ENCODE measurements at regions not wholly inside any gene's neighbourhood (a gene's known extent, or its start where the extent isn't known, plus 50 kb on each side); places are given as distances from the start of the nearest gene placed in this dataset.
"Not testable (repeated sequence)": the region's sequence is repeated elsewhere in the genome, so short reads cannot be mapped to it uniquely, and the experiment has no call there.

GRCh38 chr5:54870271-54870670 is 115.1 kb downstream of the ESM1 start:
- no peak for TF ChIP-seq CTCF (IDR thresholded peaks at IDR 0.05 in 4 of 5, conservative IDR thresholded peaks at IDR 0.05 in 1 of 5)
- no peak for TF ChIP-seq POLR2A (IDR thresholded peaks at IDR 0.05)
- in situ Hi-C loops (cut with MboI; ENCODE audit: low sequenced_read_pairs in 4 of 4), result loop anchor here in 2 of 4 donors (25.0 kb wide), 2 partner anchors 608 to 633 kb away; no protein-coding TSS in a partner anchor
- no peaks in the 10 kb centered on the region for H3K36me3 ChIP-seq
- H3K27ac ChIP-seq, result no peak overlapping the region
- no peaks in the 10 kb centered on the region for H3K9me3 ChIP-seq
- H3K4me3 ChIP-seq, result no peak overlapping the region
- DNase-seq (no peak), ATAC-seq (no peak)
- H3K27me3 ChIP-seq, result no peaks in the 10 kb centered on the region
- peaks cover 0 to 7% of the 10 kb centered on the region in 2 donors for H3K4me1 ChIP-seq
- intact Hi-C loops (cut with DNase I; ENCODE audit: low total_unique reads), result no loop called here

- Histone ChIP-seq H3K36me3 (no peaks in the 10 kb centered on the region), H3K27me3 (no peaks in the 10 kb centered on the region), H3K4me1 (peaks cover 0 to 3% of the 10 kb centered on the region in 2 donors), H3K9me3 (no peaks in the 10 kb centered on the region), H3K27ac (no peak overlapping the region), H3K4me3 (no peak overlapping the region)
- in situ Hi-C loops (cut with MboI; ENCODE audit: low sequenced_read_pairs in 4 of 4) (loop anchor here in 2 of 4 donors (25.0 kb wide), 2 partner anchors 607 to 632 kb away; no protein-coding TSS in a partner anchor), intact Hi-C loops (cut with DNase I; ENCODE audit: low total_unique reads) (loop anchor here (10.0 kb wide), 1 partner anchor 625 kb away; no protein-coding TSS in a partner anchor)
- ATAC-seq, result no peak
- no peak for TF ChIP-seq POLR2A (IDR thresholded peaks at IDR 0.05)
- DNase-seq, result no peak
Measured at GRCh38 chr5:54869691-54870090, 115.7 kb downstream of the ESM1 start.

- Histone ChIP-seq H3K4me3 (no peak overlapping the region), H3K4me1 (no peaks in the 10 kb centered on the region), H3K9me3 (no peaks in the 10 kb centered on the region), H3K27me3 (no peaks in the 10 kb centered on the region), H3K36me3 (no peaks in the 10 kb centered on the region), H3K27ac (no peak overlapping the region)
- DNase-seq, result no peak
- intact Hi-C loops (cut with DNase I; ENCODE audit: low total_unique reads) (loop anchor here (10.0 kb wide), 1 partner anchor 624 kb away; no protein-coding TSS in a partner anchor), in situ Hi-C loops (cut with MboI; ENCODE audit: low sequenced_read_pairs in 4 of 4) (loop anchor here in 2 of 4 donors (25.0 kb wide), 2 partner anchors 606 to 631 kb away; no protein-coding TSS in a partner anchor)
- ATAC-seq, result no peak
- TF ChIP-seq POLR2A (IDR thresholded peaks at IDR 0.05) (no peak), CTCF (IDR thresholded peaks at IDR 0.05 in 4 of 5, conservative IDR thresholded peaks at IDR 0.05 in 1 of 5) (no peak)
Measured at GRCh38 chr5:54868511-54869483, 116.6 kb downstream of the ESM1 start.

DNA sequence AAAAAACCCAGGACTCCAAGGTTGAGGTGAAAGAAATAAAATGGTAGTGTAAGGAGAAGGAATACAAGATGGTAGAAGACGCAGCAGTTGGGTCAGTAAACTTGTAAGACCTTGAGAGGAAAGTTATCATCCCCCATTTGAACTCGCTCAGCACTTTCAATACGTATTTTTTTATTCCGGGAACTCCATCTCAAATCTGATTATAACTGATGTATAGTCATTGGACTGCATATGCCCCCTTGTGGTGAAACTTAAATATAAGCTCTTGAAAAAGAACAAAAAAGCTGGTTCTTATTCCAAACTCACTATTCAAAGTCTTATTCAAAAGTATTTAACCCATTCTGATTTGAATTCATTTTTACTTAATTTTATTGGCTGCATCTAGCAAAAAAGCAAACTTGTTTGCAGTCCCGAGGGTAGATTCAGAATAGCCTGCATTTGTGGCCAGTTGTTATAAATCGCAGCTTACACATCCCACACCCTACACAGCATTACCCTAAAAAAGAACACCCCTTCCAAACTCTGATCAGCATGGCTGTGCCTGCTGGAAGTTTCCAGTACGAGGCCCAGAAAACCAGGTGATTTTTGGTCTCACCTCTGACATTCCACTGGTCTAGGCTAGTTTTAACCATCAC is 118.0 kb downstream of the ESM1 start:
- DNase-seq (no peak), ATAC-seq (peak; percentile 61 to 62)
- TF ChIP-seq CTCF (IDR thresholded peaks at IDR 0.05 in 4 of 5, conservative IDR thresholded peaks at IDR 0.05 in 1 of 5) (peak; percentile 32 to 69 (median 55)), POLR2A (IDR thresholded peaks at IDR 0.05) (no peak)
- Histone ChIP-seq H3K27ac (no peak overlapping the region), H3K4me3 (peak overlapping the region in 3 of 4 donors; percentile 23 to 37 (median 33)), H3K9me3 (no peaks in the 10 kb centered on the region), H3K36me3 (no peaks in the 10 kb centered on the region), H3K27me3 (no peaks in the 10 kb centered on the region), H3K4me1 (no peaks in the 10 kb centered on the region)
- in situ Hi-C loops (cut with MboI; ENCODE audit: low sequenced_read_pairs in 4 of 4) (loop anchor here in 2 of 4 donors (25.0 kb wide), 2 partner anchors 605 to 630 kb away; no protein-coding TSS in a partner anchor), intact Hi-C loops (cut with DNase I; ENCODE audit: low total_unique reads) (loop anchor here (1.0 to 10.0 kb wide), 2 partner anchors 350 to 623 kb away; partner anchors contain the start of gene SNX18)

DNA sequence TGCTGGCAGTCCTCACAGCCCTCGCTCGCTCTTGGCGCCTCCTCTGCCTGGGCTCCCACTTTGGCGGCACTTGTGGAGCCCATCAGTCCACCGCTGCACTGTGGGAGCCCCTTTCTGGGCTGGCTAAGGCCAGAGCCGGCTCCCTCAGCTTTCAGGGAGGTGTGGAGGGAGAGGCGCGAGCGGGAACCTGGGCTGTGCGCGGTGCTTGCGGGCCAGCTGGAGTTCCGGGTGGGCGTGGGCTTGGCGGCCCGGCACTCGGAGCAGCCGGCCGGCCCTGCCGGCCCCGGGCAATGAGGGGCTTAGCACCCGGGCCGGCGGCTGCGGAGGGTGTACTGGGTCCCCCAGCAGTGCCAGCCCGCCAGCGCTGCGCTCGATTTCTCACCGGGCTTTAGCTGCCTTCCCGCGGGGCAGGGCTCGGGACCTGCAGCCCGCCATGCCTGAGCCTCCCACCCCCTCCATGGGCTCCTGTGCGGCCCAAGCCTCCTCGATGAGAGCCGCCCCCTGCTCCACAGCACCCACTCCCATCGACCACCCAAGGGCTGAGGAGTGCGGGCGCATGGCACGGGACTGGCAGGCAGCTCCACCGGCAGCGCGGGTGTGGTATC is 120.4 kb downstream of the ESM1 start:
- intact Hi-C loops (cut with DNase I; ENCODE audit: low total_unique reads) (loop anchor here (10.0 kb wide), 1 partner anchor 620 kb away; no protein-coding TSS in a partner anchor), in situ Hi-C loops (cut with MboI; ENCODE audit: low sequenced_read_pairs in 4 of 4) (loop anchor here in 2 of 4 donors (25.0 kb wide), 2 partner anchors 603 to 628 kb away; no protein-coding TSS in a partner anchor)
- ATAC-seq, H3K4me1 ChIP-seq, H3K27me3 ChIP-seq, H3K4me3 ChIP-seq, DNase-seq, H3K27ac ChIP-seq, H3K36me3 ChIP-seq, H3K9me3 ChIP-seq: not testable (repeated sequence)
